Fibroblast of the aortic adventitia (primary cell): ENCODE measurements at regions not wholly inside any gene's neighbourhood (a gene's known extent, or its start where the extent isn't known, plus 50 kb on each side); places are given as distances from the start of the nearest gene placed in this dataset.
"Not testable (repeated sequence)": the region's sequence is repeated elsewhere in the genome, so short reads cannot be mapped to it uniquely, and the experiment has no call there.

Experiments used
- DNase-seq: peaks from one replicate; pipeline ENCODE4 v3.0.0-alpha.2; 2010; ENCODE audit warnings: low read depth
- H3K4me3 ChIP-seq: 2 replicates; pipeline ENCODE4 v1.5.1; 2011; ENCODE audit warnings: low read depth, mild to moderate bottlenecking, control low read depth, low read length, moderate library complexity
- TF ChIP-seq, protein P1 (sequence below): IDR thresholded peaks from 2 replicates; pipeline ENCODE4 v1.5.1; 2011; ENCODE audit warnings: mild to moderate bottlenecking, low read length, control low read depth, inconsistent platforms; ENCODE audit not compliant: insufficient read depth

DNA sequence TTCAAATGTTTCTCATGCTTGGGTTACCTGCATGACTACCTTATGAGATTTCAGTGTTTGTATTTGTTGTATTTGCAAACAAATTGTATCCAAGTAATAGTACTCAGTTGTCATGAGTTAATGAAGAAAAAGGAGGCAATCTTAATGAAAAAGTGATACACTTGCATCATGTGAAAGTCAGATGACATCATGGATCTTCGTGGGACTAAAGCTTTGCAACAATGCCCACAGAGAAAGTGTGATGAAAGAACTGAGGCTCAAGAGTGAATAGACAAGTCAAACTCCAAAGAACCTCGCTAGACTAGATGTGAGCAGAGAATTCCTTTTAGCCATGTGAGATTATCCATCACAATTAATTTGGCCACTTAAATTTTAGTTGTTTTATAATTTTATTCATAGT is 75.4 kb upstream of the ADRB2 start:
- DNase-seq, result no peak
- H3K4me3 ChIP-seq, result no peak overlapping the region
- TF ChIP-seq, protein P1, sequence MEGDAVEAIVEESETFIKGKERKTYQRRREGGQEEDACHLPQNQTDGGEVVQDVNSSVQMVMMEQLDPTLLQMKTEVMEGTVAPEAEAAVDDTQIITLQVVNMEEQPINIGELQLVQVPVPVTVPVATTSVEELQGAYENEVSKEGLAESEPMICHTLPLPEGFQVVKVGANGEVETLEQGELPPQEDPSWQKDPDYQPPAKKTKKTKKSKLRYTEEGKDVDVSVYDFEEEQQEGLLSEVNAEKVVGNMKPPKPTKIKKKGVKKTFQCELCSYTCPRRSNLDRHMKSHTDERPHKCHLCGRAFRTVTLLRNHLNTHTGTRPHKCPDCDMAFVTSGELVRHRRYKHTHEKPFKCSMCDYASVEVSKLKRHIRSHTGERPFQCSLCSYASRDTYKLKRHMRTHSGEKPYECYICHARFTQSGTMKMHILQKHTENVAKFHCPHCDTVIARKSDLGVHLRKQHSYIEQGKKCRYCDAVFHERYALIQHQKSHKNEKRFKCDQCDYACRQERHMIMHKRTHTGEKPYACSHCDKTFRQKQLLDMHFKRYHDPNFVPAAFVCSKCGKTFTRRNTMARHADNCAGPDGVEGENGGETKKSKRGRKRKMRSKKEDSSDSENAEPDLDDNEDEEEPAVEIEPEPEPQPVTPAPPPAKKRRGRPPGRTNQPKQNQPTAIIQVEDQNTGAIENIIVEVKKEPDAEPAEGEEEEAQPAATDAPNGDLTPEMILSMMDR, result no peak

DNA sequence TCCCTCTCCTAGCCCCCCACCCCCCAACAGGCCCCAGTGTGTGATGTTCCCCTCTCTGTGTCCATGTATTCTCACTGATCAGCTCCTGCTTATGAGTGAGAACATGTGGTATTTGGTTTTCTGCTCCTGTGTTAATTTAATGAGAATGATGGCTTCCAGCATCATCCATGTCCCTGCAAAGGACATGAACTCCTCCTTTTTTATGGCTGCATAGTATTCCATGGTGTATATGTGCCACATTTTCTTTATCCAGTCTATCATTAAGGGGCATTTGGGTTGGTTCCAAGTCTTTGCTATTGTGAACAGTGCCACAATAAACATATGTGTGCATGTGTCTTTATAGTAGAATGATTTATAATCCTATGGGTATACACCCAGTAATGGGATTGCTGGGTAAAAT is 74.0 kb upstream of the ADRB2 start:
- not testable (repeated sequence) for DNase-seq, H3K4me3 ChIP-seq

DNA sequence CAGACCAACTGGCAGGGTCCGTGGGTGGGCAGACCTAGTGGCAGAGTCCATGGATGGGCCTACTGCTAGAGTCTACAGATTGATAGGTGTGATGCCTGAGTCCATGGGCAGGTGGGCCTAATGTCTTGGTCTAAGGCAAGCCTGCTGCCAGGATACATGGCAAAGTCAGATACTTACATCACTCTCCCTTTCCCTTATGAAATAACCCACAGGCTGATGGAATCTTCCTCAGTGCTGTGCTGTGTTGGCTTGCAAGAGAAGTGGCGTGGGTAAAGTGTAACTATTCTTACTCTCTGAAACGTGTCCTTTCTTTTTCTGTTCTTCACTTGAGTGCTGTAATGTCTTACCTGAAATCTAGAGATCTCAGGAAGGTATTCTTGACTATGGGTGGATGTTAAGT is 67.3 kb upstream of the ADRB2 start:
- no peak overlapping the region for H3K4me3 ChIP-seq
- DNase-seq, result no peak
- TF ChIP-seq, protein P1, result no peak

DNA sequence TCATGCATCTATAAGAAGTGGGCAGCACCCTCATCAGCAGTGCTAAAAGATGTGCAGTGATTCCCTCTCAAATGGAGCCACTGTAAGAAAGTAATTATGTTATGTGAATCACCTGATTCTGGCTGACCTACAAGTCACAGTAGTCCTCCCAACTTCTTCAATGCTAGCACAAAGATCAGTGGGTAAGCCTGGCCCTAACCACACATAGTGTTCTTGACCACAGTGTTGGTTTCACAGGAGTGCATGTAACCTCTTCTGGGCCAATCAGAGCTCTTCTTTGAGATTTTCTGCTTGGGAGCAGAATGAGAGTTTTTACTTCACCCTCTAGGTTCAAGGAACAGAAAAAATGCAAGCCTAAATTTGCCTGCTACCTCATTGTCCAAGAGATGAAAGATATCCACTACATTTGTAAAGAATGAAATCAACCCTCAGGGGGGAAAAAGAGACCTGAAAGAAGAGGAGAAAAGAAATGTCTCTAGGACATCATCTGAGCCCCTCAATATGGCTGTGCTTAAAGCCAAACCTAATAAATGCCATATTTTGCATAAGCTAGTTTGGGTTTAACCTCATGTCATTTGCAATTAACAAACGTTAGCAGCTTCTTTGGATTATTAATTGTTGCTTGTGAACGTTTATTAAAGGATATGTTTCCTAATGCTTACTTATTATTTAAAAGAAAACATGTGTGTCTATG is 65.3 kb upstream of the ADRB2 start:
- no peak overlapping the region for H3K4me3 ChIP-seq
- TF ChIP-seq, protein P1, result no peak
- DNase-seq, result no peak

DNA sequence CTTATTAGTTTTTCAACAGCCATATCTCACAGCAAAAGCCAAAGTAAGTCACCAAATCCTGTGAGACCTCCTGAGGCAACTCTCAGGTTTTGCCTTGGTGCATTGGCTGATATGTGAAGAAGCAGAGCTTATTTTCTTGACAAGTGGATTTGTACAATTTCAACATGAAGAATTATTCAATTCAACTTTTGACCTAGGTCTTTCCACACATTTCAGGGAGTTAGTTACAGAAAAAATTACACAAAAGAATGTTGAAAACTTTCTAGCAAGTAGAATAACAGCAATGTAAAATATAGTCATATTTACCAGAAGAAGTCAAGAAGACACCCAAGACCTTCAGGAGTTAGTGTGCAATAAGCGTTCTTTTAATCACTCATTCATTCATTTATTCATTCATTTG is 62.4 kb upstream of the ADRB2 start:
- TF ChIP-seq, protein P1, result no peak
- no peak for DNase-seq
- H3K4me3 ChIP-seq, result no peak overlapping the region

DNA sequence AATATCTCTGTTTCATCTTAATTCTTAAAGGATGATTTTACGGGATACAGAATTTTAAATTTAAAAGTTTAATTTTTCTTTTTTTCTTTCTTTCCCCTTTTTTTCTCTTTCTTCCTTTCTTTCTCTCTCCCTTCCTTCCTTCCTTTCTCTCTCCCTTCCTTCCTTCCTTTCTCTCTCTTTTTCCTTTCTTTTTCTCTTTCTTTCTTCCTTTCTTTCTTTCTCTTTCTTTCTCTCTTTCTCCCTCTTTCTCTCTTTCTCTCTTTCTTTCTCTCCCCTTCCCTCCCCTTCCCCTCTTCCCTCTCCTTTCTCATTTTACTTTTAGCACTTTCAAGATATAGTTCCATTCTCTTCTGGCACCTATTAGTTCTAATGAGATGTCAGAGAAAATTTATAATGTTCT is 61.4 kb upstream of the ADRB2 start:
- no peak for DNase-seq
- H3K4me3 ChIP-seq, result no peak overlapping the region
- TF ChIP-seq, protein P1, result no peak

DNA sequence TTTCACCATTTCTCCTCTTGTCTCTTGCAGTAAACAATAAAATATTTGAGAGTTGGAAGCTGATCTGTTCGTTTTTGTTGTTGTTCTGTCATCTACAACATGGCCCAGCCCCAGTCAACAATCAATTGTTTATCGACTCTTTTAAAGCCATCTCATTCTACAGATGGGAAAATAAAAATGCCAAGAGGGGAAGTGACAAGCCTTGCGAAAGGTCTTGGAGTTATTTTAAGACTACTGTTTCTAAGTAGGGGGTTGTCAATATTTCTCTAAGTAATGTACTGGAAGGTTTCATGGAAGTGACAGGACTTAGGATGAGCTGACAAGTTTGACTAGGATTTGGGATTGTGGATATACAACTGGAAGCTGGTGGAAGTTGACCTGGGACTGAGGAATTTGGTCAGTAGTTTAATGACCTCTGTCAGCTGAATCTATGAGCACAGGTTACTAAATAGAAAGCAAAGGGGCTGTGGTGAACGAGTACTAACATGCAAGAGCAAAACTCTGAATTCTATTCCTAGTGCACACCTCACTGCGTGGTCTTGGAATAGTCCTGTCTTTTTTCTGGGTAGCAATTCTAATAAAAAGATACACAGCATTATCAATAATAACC is 57.5 kb upstream of the ADRB2 start:
- no peak overlapping the region for H3K4me3 ChIP-seq
- DNase-seq, result no peak
- TF ChIP-seq, protein P1, result no peak
